ENCODE measurements at regions not wholly inside any gene's neighbourhood (a gene's known extent, or its start where the extent isn't known, plus 50 kb on each side); places are given as distances from the start of the nearest gene placed in this dataset.
A peak's percentile ranks its signal among the peaks of the same experiment; 100 is the strongest.

DNA sequence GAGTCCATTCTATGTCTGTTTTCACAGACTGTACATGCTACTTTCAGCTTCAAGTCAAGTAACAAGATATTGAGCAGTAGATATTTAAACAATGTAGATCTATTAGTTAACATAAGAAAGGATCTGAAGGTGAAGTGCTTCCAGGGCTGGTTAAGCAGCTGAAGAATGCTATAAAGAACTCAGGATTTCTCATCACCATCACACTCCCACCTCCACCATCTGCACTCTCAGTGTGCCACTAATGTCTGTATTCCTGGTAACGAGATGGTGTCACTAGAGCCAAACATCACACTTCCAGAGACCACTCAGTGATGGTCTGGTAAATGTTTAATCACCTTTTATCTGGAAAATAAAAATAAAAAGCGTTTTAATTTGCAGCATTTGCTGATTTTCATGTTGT, 224.0 kb upstream of the FERD3L start:
- no peak overlapping the region for H3K27ac Mint-ChIP-seq
- peaks cover 44% of the 10 kb centered on the region for H3K4me1 Mint-ChIP-seq
- no peaks in the 10 kb centered on the region for H3K27me3 Mint-ChIP-seq (ENCODE audit: low read depth)
- POLR2A ChIA-PET = interaction anchor here (0.6 kb wide), 1 partner anchor 129 kb away, joined by 3 read pairs; no protein-coding TSS in a partner anchor
- DNase-seq (ENCODE audit: low spot score) (no peak), ATAC-seq (peak; percentile 88)
- no peak overlapping the region for H3K4me3 Mint-ChIP-seq
- TF ChIP-seq MLX (CRISPR knock-in tag; IDR thresholded peaks at IDR 0.05) = no peak
- no peak for TF ChIP-seq NR2C2 (CRISPR knock-in tag; IDR thresholded peaks at IDR 0.05)
- TF ChIP-seq TEAD4 (CRISPR knock-in tag; IDR thresholded peaks at IDR 0.05) = no peak
- TF ChIP-seq SMAD4 (CRISPR knock-in tag; IDR thresholded peaks at IDR 0.05) = no peak
- TF ChIP-seq NFYB (CRISPR knock-in tag; conservative IDR thresholded peaks at IDR 0.05; ENCODE audit: low read depth) = no peak
- TF ChIP-seq ATF2 (CRISPR knock-in tag; IDR thresholded peaks at IDR 0.05; ENCODE audit: borderline replicate concordance, low read depth) = no peak
- no peak for TF ChIP-seq ZNF416 (CRISPR knock-in tag; IDR thresholded peaks at IDR 0.05)
- no peak for TF ChIP-seq ELF4 (CRISPR knock-in tag; IDR thresholded peaks at IDR 0.05; ENCODE audit: low read depth)
- TF ChIP-seq, protein P1, sequence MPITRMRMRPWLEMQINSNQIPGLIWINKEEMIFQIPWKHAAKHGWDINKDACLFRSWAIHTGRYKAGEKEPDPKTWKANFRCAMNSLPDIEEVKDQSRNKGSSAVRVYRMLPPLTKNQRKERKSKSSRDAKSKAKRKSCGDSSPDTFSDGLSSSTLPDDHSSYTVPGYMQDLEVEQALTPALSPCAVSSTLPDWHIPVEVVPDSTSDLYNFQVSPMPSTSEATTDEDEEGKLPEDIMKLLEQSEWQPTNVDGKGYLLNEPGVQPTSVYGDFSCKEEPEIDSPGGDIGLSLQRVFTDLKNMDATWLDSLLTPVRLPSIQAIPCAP (CRISPR knock-in tag; IDR thresholded peaks at IDR 0.05) = no peak
- TF ChIP-seq, protein P2, sequence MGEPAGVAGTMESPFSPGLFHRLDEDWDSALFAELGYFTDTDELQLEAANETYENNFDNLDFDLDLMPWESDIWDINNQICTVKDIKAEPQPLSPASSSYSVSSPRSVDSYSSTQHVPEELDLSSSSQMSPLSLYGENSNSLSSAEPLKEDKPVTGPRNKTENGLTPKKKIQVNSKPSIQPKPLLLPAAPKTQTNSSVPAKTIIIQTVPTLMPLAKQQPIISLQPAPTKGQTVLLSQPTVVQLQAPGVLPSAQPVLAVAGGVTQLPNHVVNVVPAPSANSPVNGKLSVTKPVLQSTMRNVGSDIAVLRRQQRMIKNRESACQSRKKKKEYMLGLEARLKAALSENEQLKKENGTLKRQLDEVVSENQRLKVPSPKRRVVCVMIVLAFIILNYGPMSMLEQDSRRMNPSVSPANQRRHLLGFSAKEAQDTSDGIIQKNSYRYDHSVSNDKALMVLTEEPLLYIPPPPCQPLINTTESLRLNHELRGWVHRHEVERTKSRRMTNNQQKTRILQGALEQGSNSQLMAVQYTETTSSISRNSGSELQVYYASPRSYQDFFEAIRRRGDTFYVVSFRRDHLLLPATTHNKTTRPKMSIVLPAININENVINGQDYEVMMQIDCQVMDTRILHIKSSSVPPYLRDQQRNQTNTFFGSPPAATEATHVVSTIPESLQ (CRISPR knock-in tag; IDR thresholded peaks at IDR 0.05) = no peak
- TF ChIP-seq SMAD3 (CRISPR knock-in tag; IDR thresholded peaks at IDR 0.05; ENCODE audit: borderline replicate concordance) = no peak
- TF ChIP-seq, protein P3, sequence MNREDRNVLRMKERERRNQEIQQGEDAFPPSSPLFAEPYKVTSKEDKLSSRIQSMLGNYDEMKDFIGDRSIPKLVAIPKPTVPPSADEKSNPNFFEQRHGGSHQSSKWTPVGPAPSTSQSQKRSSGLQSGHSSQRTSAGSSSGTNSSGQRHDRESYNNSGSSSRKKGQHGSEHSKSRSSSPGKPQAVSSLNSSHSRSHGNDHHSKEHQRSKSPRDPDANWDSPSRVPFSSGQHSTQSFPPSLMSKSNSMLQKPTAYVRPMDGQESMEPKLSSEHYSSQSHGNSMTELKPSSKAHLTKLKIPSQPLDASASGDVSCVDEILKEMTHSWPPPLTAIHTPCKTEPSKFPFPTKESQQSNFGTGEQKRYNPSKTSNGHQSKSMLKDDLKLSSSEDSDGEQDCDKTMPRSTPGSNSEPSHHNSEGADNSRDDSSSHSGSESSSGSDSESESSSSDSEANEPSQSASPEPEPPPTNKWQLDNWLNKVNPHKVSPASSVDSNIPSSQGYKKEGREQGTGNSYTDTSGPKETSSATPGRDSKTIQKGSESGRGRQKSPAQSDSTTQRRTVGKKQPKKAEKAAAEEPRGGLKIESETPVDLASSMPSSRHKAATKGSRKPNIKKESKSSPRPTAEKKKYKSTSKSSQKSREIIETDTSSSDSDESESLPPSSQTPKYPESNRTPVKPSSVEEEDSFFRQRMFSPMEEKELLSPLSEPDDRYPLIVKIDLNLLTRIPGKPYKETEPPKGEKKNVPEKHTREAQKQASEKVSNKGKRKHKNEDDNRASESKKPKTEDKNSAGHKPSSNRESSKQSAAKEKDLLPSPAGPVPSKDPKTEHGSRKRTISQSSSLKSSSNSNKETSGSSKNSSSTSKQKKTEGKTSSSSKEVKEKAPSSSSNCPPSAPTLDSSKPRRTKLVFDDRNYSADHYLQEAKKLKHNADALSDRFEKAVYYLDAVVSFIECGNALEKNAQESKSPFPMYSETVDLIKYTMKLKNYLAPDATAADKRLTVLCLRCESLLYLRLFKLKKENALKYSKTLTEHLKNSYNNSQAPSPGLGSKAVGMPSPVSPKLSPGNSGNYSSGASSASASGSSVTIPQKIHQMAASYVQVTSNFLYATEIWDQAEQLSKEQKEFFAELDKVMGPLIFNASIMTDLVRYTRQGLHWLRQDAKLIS (CRISPR knock-in tag; IDR thresholded peaks at IDR 0.05; ENCODE audit: borderline replicate concordance) = no peak
- no peak for TF ChIP-seq ERG (CRISPR knock-in tag; IDR thresholded peaks at IDR 0.05)
- TF ChIP-seq, protein P4, sequence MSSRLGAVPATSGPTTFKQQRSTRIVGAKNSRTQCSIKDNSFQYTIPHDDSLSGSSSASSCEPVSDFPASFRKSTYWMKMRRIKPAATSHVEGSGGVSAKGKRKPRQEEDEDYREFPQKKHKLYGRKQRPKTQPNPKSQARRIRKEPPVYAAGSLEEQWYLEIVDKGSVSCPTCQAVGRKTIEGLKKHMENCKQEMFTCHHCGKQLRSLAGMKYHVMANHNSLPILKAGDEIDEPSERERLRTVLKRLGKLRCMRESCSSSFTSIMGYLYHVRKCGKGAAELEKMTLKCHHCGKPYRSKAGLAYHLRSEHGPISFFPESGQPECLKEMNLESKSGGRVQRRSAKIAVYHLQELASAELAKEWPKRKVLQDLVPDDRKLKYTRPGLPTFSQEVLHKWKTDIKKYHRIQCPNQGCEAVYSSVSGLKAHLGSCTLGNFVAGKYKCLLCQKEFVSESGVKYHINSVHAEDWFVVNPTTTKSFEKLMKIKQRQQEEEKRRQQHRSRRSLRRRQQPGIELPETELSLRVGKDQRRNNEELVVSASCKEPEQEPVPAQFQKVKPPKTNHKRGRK (CRISPR knock-in tag; IDR thresholded peaks at IDR 0.05; ENCODE audit: borderline replicate concordance) = no peak
- no peak for TF ChIP-seq ZNF121 (CRISPR knock-in tag; IDR thresholded peaks at IDR 0.05)
- TF ChIP-seq E2F1 (CRISPR knock-in tag; IDR thresholded peaks at IDR 0.05) = no peak
- CTCF ChIA-PET = no interaction called here
- no peaks in the 10 kb centered on the region for H3K9me3 Mint-ChIP-seq
- H3K36me3 Mint-ChIP-seq = no peaks in the 10 kb centered on the region
